ENCODE measurements at regions not wholly inside any gene's neighbourhood (a gene's known extent, or its start where the extent isn't known, plus 50 kb on each side); places are given as distances from the start of the nearest gene placed in this dataset.

GRCh38 chr4:186954509-186954908 is 230.9 kb upstream of the FAT1 start:
- Histone ChIP-seq H3K9me3 (ENCODE audit: severe bottlenecking) (no peaks in the 10 kb centered on the region), H3K27ac (ENCODE audit: poor library complexity, severe bottlenecking) (no peak overlapping the region), H3K27me3 (ENCODE audit: insufficient read depth, poor library complexity, severe bottlenecking) (no peaks in the 10 kb centered on the region), H3K36me3 (ENCODE audit: low read depth) (no peaks in the 10 kb centered on the region), H3K4me1 (ENCODE audit: insufficient read depth, poor library complexity, severe bottlenecking) (peaks cover 8% of the 10 kb centered on the region), H3K4me3 (ENCODE audit: severe bottlenecking) (no peak overlapping the region)
- DNase-seq (ENCODE audit: low spot score) = no peak
- ATAC-seq (ENCODE audit: low read depth) = no peak
- no peak for TF ChIP-seq CTCF (IDR thresholded peaks at IDR 0.05; ENCODE audit: poor library complexity, severe bottlenecking)

GRCh38 chr4:186954956-186955355 is 231.3 kb upstream of the FAT1 start:
- H3K4me3 ChIP-seq (ENCODE audit: severe bottlenecking) = no peak overlapping the region
- no peaks in the 10 kb centered on the region for H3K27me3 ChIP-seq (ENCODE audit: insufficient read depth, poor library complexity, severe bottlenecking)
- H3K9me3 ChIP-seq (ENCODE audit: severe bottlenecking) = no peaks in the 10 kb centered on the region
- no peaks in the 10 kb centered on the region for H3K36me3 ChIP-seq (ENCODE audit: low read depth)
- DNase-seq (ENCODE audit: low spot score) (no peak), ATAC-seq (ENCODE audit: low read depth) (no peak)
- H3K27ac ChIP-seq (ENCODE audit: poor library complexity, severe bottlenecking) = no peak overlapping the region
- TF ChIP-seq CTCF (IDR thresholded peaks at IDR 0.05; ENCODE audit: poor library complexity, severe bottlenecking) = no peak
- H3K4me1 ChIP-seq (ENCODE audit: insufficient read depth, poor library complexity, severe bottlenecking) = peaks cover 8% of the 10 kb centered on the region

- H3K27ac ChIP-seq (ENCODE audit: poor library complexity, severe bottlenecking) = no peak overlapping the region
These were observed 234.4 kb upstream of the FAT1 start for GRCh38 chr4:186957952-186958555.

GRCh38 chr4:186958726-186959350 is 235.2 kb upstream of the FAT1 start:
- Histone ChIP-seq H3K27me3 (ENCODE audit: insufficient read depth, poor library complexity, severe bottlenecking) (no peaks in the 10 kb centered on the region), H3K4me3 (ENCODE audit: severe bottlenecking) (no peak overlapping the region), H3K36me3 (ENCODE audit: low read depth) (no peaks in the 10 kb centered on the region), H3K4me1 (ENCODE audit: insufficient read depth, poor library complexity, severe bottlenecking) (peaks cover 8% of the 10 kb centered on the region), H3K27ac (ENCODE audit: poor library complexity, severe bottlenecking) (no peak overlapping the region), H3K9me3 (ENCODE audit: severe bottlenecking) (no peaks in the 10 kb centered on the region)
- DNase-seq (ENCODE audit: low spot score) = no peak
- ATAC-seq (ENCODE audit: low read depth) = no peak
- no peak for TF ChIP-seq CTCF (IDR thresholded peaks at IDR 0.05; ENCODE audit: poor library complexity, severe bottlenecking)

More at GRCh38 chr4:186957952-186958555, 234.4 kb upstream of the FAT1 start:
- Histone ChIP-seq H3K27me3 (ENCODE audit: insufficient read depth, poor library complexity, severe bottlenecking) (no peaks in the 10 kb centered on the region), H3K4me1 (ENCODE audit: insufficient read depth, poor library complexity, severe bottlenecking) (peaks cover 8% of the 10 kb centered on the region), H3K36me3 (ENCODE audit: low read depth) (no peaks in the 10 kb centered on the region), H3K4me3 (ENCODE audit: severe bottlenecking) (no peak overlapping the region), H3K9me3 (ENCODE audit: severe bottlenecking) (no peaks in the 10 kb centered on the region)
- no peak for DNase-seq (ENCODE audit: low spot score)
- TF ChIP-seq CTCF (IDR thresholded peaks at IDR 0.05; ENCODE audit: poor library complexity, severe bottlenecking) = no peak
- ATAC-seq (ENCODE audit: low read depth) = peak; percentile 51; the same call in 1 of the 3 replicates

Measured in RWPE2 (cell line).